Stimulated activated naive CD8-positive, alpha-beta T cell treated with anti-CD3 and anti-CD28 coated beads, Interleukin-15, Interleukin-2, amounts not matched to agents 100 U/mL and 50 U/mL, for 24 hours (primary cell): ENCODE measurements at regions not wholly inside any gene's neighbourhood (a gene's known extent, or its start where the extent isn't known, plus 50 kb on each side); places are given as distances from the start of the nearest gene placed in this dataset.
A peak's percentile ranks its signal among the peaks of the same experiment; 100 is the strongest.
"Not testable (repeated sequence)": the region's sequence is repeated elsewhere in the genome, so short reads cannot be mapped to it uniquely, and the experiment has no call there.

Experiments used
- ATAC-seq: fragments of 150-1000 bp; cut with Tn5 transposase; one replicate; pipeline ENCODE4 v1.10.0; 2021
- DNase-seq: peaks from one replicate; pipeline ENCODE4 v3.0.0; 2021

- ATAC-seq = not testable (repeated sequence)
Measured at GRCh38 chr2:239547140-239547539, 146.3 kb upstream of the HDAC4 start.

GRCh38 chr2:239546541-239546940 lies 145.7 kb upstream of the HDAC4 start:
- DNase-seq (no peak), ATAC-seq (no peak)

More at GRCh38 chr2:239547140-239547539, 146.3 kb upstream of the HDAC4 start:
- not testable (repeated sequence) for DNase-seq

- no peak for DNase-seq
- no peak for ATAC-seq
Measured at GRCh38 chr2:239545741-239546392, 145.0 kb upstream of the HDAC4 start.

GRCh38 chr2:239544918-239545465 lies 144.2 kb upstream of the HDAC4 start:
- ATAC-seq = peak; percentile 88
- DNase-seq = peak; percentile 75

- DNase-seq = no peak
- no peak for ATAC-seq
Measured at GRCh38 chr2:239544143-239544917, 143.5 kb upstream of the HDAC4 start.

DNA sequence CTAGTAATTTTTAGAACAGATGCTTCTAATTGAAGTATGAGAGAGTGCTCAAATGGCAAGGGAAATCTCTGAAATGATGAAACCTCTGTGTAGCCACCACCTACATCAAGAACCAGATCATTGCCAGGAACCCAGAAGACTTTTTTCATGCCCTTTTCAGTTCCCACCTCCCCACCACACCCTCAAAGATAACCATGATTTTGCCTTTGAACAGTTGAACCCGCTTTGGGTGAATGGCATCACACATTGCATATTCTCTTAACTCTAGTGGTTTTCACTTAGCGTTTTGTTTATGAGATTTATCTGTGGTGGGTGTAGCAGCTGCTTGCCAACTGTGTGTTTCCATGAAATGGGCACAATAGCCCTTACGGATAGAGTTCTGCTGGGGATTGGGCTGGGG lies 142.9 kb upstream of the HDAC4 start:
- DNase-seq (no peak), ATAC-seq (no peak)

DNA sequence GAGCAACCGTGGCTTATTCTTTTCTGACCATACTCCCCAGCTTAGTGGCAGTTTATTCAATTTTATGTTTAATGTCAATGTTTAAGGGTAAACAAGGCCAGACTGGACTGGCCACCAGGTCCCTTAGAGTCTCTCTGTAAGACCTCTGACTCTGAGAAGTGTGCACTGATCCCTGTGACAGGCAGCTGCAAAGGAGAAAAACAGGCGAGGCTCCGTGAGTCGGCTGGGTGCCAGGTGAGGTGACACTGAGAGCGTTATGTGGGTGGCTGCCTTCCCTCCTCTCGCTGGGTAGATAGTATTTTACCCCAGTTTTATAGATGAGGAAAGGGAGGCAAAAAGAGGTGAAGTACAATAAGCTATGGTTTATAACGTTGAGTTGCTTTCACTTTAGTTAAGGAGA lies 139.4 kb upstream of the HDAC4 start:
- no peak for DNase-seq

DNA sequence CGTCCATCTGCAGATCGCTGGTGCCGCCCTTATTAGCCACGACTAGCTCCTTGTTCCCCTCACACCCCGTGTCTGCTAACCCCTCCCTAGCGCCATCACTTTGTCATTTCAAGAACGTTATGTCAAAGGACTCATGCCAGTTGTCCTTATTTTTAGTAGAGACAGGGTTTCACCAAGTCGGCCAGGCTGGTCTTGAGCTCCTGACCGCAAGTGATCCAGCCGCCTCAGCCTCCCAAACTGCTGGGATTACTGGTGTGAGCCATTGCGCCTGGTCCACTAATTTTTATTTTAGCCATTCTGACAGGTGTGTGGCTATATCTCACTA lies 138.9 kb upstream of the HDAC4 start:
- no peak for ATAC-seq

More for the DNA sequence above, 139.4 kb upstream of the HDAC4 start:
- no peak for ATAC-seq

GRCh38 chr2:239539083-239539775 lies 138.4 kb upstream of the HDAC4 start:
- ATAC-seq = no peak

More for the DNA sequence above, 138.9 kb upstream of the HDAC4 start:
- DNase-seq = no peak

DNA sequence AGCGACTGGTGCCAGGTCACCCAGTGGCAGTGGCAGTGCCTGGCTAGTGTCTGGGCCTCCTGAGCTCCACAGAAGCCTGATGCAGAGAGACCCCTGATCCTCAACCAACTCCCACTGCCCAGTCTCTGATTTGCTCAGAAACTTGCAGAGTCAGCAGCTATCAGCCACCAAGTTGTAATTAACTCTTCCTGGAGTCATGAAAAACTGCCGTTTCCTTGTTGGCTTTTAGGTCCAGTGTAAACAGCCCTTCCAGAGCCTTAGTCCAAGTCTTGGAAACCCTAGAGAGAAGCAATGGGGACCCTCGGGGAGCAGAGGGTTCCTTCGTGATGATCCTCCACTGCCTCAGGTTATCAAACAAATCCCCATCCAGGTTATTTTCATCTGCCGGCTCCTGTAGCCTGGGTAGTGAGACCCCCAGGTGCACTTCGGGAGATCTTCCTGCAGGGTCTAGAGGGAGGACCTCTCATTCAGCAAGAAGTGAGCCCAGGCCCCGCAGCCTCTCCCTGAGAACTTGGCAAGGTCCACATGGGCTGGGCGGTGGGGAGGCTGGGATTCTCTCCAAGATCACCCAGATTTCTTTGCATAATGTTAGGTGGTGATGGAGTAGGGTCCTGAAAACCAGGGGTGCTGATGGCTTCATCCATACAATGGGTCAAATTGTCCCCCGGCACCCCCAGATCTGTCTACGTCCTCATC lies 137.7 kb upstream of the HDAC4 start:
- DNase-seq = no peak

More at GRCh38 chr2:239539083-239539775, 138.4 kb upstream of the HDAC4 start:
- no peak for DNase-seq

GRCh38 chr2:239537633-239538356 lies 137.0 kb upstream of the HDAC4 start:
- ATAC-seq (no peak), DNase-seq (no peak)

More for the DNA sequence above, 137.7 kb upstream of the HDAC4 start:
- ATAC-seq = no peak

- ATAC-seq (no peak), DNase-seq (no peak)
Measured at GRCh38 chr2:239536186-239536585, 135.4 kb upstream of the HDAC4 start.

DNA sequence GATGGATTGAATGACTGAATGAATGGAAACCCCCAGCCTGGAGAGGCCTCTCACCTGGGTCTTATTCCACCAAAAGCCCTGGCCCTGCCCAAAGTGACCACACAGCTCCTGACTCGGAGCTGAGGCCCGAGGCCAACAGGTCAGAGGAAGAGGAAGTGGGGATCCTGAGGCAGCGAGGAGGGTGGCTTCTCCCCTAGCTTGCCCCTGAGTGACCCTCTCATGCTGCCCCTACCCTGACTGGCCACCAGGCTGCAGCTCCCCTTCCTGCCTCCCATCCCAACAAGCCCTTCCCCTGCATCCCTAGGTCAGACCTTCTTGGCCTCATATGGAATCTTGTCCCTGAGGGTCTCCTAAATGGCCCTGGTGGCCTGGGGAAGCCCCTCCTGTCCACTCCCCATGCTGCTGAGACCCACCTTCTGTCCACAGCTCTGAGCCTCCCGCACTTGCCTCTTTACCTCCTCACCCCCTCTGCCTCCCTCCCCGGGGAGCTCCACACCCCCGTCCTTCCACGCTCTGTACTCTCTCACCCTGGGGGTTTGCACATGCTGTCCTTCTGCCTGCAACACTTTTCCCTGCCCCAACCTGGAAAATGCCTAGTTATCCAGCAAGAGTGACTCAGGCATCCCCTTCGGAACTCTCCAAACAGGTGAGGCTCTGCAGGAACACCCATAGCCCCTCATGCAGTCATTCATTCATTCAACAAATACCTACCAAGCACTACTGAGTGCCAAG lies 134.8 kb upstream of the HDAC4 start:
- DNase-seq (no peak), ATAC-seq (no peak)

DNA sequence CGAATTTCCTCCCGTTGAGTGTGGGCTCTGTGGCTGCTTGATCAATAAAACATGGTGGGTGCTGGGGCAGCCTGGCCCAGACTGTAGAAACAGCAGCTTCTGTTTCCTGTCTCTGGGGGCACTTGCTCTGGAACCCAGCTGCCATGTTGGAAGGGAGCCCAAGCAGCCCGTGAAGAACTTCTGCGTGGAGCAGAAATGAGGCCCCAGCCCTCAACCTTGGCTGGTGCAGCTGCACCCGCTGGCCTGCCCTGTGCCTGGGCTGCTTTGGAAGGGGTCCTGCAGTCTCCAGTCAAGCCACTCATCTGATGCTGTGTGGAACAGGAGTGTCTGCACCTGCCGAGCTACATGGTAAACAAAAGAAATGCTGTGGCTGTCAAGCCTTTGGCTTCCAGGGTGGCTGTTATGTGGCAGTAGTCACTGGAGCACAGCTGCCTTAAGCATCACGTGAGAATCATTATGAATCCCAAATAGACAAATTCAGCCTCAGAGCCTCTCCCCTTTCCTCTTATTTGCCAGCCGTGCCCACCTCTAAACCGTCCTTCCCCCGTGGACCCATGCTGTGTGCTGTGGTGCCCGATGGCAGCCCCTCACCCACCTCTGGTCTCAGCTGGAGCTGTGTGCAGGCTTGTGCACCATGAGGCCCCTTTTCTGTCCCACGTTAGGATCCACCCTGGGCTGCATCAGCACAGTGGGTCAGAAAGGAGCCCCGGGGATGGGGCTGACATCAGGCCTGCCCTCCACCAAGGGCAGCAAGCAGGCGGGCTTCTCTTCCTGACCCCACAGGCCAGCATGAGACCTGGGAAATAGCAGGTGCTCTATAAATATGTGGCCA lies 134.0 kb upstream of the HDAC4 start:
- no peak for DNase-seq
- no peak for ATAC-seq

DNA sequence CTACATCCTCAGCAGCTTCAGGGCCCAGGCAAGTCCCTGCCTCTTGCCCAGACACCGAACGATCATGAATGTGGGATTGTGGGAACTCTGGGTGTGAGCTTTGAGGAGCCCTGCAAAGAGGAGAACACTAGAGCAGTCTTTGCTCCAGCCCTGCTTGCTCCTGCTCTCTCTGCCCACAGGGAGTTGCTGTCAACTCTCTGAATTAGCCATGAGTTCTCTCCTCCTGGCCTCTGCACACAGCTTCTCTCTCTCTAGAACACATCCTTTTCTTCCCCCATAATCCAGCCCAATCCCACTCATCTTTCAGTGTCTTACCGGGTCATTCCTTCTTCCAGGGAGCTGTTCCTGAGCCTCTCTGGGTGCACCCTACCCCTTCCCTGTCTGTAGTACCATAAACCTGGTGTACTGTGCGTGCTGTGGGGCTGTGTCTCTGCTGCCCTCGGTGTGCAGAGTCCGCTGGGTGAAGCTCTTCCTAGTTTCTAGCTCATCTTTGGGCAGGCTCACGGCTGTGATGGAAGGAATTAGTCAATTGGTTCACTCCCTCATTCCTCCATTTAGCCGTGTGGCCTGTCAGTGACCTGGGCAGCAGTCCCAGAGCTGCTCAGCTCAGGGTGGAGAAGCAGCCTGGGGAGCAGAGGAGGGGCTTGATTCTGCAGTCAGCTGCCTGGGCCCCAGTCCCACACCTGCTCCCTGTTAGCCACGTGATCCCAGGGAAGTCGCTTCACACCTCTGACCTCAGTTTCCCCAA lies 132.9 kb upstream of the HDAC4 start:
- no peak for DNase-seq
- no peak for ATAC-seq

GRCh38 chr2:239532859-239533258 lies 132.0 kb upstream of the HDAC4 start:
- DNase-seq (no peak), ATAC-seq (no peak)

GRCh38 chr2:239532250-239532649 lies 131.4 kb upstream of the HDAC4 start:
- DNase-seq (no peak), ATAC-seq (no peak)

DNA sequence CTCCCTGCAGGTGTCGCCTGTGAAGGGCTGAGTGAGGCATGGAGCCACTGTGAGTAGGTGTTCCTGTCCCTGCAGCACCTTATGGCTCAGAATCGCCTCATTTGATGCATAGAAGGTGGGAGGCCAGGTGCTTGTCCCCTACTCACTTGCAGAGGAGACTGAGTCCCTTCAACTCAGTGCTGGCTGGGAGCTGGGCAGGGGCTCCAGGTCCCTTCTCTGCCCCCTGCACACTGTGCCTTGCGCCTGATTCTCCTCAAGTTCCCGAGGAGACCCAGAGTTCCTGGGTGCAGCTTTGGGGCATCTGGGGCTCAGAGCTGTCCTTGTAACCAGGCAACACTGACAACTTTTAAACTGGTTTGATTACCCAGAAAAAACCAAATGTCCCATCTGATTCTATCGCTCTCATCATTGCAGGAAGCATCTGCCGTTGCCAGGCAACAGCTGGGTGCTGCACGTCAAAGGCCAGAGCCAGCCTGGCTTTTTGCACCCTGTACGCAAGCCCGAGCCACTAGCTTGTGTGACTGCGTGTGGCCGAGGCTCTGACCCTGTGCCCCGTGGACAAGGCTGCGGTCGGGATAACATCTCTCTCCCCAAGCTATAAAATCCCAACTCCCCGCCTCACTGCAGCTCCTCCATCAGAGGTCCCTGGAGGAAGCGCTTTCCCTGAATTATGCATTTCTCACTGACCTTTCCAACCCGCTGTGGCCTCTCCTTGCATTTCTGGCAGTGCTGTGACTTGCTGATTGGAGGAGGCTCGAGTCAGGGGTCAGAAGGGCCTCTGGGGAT lies 130.8 kb upstream of the HDAC4 start:
- no peak for ATAC-seq

More for the DNA sequence above, 130.8 kb upstream of the HDAC4 start:
- DNase-seq = no peak
